Astrocyte of the spinal cord (primary cell): ENCODE measurements at regions not wholly inside any gene's neighbourhood (a gene's known extent, or its start where the extent isn't known, plus 50 kb on each side); places are given as distances from the start of the nearest gene placed in this dataset.

Experiments
- DNase-seq: peaks from one replicate; pipeline ENCODE4 v3.0.0; 2011; ENCODE audit warnings: low read depth, low spot score
- H3K4me3 ChIP-seq: 2 replicates; pipeline ENCODE4 v1.5.1; 2011; ENCODE audit warnings: low read depth, mild to moderate bottlenecking, low read length, moderate library complexity
- in situ Hi-C: cut with HindIII; loops from 2 replicates; pipeline ENCODE4 v1.10.0; 2017; ENCODE audit warnings: low sequenced_read_pairs
- TF ChIP-seq, protein P1 (sequence below): IDR thresholded peaks from 2 replicates; pipeline ENCODE4 v1.5.1; 2012; ENCODE audit warnings: low read depth, mild to moderate bottlenecking, low read length, inconsistent platforms

DNA sequence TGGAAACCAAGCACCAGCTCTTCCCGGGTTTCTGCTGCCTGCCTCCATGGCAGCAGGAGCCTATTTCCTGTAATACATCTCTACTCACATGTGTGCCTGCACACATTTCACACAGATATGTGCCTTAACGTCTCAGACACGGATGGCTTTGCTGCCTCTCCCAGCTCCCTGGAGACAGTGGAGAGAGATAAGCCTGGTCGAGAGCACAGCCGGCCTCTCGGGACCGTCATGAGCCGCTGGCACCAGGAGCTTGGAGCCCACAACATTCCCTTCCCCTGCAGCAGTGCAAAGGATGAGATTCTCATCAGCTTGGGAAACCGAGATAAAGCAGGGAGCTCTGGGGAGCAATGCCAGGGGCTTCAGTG is 587.7 kb downstream of the BRD1 start:
- no peak for DNase-seq
- TF ChIP-seq, protein P1, sequence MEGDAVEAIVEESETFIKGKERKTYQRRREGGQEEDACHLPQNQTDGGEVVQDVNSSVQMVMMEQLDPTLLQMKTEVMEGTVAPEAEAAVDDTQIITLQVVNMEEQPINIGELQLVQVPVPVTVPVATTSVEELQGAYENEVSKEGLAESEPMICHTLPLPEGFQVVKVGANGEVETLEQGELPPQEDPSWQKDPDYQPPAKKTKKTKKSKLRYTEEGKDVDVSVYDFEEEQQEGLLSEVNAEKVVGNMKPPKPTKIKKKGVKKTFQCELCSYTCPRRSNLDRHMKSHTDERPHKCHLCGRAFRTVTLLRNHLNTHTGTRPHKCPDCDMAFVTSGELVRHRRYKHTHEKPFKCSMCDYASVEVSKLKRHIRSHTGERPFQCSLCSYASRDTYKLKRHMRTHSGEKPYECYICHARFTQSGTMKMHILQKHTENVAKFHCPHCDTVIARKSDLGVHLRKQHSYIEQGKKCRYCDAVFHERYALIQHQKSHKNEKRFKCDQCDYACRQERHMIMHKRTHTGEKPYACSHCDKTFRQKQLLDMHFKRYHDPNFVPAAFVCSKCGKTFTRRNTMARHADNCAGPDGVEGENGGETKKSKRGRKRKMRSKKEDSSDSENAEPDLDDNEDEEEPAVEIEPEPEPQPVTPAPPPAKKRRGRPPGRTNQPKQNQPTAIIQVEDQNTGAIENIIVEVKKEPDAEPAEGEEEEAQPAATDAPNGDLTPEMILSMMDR, result no peak
- H3K4me3 ChIP-seq, result no peak overlapping the region
- in situ Hi-C loops, result no loop called here

DNA sequence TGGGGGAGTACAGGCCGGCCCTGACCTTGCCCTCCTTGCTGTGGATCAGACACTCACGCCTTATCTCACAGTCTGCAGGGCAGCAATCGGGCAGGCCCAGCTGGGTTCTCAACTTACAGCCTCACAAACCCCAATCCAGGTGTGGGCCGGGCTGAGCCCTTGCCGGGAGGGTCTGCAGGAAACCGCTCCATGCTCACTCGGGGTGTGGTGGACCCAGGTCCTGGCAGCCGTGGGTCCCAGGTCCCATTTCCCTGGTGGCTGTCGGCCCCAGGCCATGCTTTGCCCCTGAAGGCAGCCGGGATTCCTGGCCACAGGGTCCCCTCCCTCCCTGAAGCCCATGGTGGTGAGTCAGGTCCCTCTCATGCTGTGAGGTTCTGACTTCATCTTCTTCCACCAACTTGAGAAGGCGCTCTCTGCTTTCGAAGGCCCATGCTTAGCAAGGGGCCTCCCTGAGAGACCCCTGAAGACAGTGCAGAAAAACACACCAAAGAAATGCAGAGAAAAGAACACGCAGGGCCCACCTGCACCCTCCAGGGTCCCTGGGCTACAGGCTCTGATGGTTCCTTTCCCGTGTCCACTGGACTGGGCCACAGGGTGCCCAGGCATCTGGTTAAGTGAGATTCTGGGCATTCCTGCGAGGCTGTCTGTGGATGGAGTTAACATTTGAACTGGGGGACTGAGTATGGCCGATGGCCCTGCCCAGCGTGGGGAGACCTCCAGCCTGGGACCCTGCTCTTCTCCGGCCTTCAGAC is 588.2 kb downstream of the BRD1 start:
- H3K4me3 ChIP-seq, result no peak overlapping the region
- no peak for DNase-seq
- in situ Hi-C loops, result no loop called here

DNA sequence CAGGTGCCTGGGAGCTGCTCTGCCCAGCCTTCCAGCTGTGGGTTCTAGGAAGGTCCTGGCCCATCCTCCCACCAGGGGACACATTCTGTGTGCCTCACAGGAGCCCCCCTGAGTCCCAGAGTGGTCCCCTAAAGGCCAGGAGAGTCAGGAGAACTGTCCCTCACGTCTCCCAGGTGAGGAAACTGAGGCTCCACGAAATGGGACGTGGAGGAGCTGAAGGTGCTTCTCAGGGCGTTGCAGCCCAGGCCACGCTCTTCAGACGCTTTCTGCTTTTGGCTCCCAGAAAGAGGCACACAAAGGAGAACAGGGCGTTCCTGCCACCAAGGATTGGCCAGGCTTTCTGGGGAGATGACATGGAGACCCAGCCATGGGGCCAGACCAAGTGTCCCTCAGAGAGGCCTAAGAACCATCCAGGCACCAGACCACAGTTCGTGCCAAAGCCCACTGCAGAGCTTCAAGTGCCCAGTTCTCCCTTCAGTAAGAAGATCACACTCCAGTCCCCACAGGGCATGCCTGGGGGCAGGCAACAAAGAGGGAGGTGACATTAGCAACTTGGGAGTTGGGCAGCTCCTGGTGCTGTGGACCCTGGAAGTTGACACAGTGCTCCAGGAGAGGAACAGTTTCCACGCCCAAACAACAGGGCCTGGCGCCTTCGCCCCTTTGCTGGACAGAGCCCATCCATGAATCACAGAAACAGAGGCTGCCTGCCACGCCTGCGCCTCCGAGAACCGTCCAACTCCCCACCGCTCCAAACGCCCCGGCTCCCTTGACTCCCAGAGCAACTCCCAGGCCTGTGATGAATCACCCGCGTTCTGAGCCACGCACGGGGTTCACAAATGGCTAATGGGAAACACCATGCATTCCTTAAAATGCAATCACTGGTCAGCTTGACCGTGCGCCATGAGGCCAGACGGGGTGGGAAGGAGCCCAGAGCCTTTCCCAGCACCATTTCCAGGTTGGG is 589.2 kb downstream of the BRD1 start:
- in situ Hi-C loops, result no loop called here
- TF ChIP-seq, protein P1, result no peak
- DNase-seq, result no peak
- H3K4me3 ChIP-seq, result no peak overlapping the region

More for the DNA sequence above, 588.2 kb downstream of the BRD1 start:
- TF ChIP-seq, protein P1, result no peak

DNA sequence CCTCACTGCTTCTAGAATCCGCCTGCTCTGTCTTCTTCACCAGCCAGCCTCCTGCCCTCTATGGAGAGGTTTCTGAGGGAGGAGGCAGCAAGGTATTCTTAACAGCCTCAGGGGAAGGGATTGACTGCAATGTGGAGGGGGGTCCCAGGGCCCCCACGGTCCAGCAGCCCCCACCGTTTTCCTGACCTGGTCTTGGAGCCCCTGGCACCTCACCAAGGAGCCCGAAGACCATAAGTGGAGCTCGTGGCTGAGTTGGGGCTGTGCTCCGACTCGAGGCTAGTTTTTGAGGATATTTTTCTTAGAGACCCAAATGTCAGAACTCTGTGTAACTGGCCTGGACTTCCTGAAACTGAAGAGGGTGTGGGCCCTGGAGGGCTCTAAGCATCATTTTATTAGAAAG is 590.0 kb downstream of the BRD1 start:
- TF ChIP-seq, protein P1, result no peak
- no peak overlapping the region for H3K4me3 ChIP-seq
- in situ Hi-C loops, result no loop called here
- no peak for DNase-seq

DNA sequence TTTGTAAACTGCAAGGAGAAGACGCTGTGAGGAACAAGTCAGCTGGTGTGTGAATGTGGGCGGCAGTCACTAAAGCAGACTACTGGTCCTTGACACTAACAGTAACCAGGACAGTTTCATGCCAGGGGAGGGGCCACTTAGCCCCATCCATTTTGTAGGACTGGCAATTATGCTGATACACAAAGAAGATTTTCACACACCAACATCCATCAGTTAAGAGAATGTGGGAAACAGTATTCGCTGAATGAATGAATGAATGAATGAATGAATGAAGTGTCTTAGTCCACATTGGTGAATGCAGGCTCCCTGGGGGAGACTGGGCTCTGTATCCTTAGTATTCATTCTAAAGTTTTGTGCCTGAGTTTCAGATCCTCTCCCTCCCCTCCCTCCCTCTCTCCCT is 590.4 kb downstream of the BRD1 start:
- no peak overlapping the region for H3K4me3 ChIP-seq
- TF ChIP-seq, protein P1, result no peak
- in situ Hi-C loops, result no loop called here
- DNase-seq, result no peak

DNA sequence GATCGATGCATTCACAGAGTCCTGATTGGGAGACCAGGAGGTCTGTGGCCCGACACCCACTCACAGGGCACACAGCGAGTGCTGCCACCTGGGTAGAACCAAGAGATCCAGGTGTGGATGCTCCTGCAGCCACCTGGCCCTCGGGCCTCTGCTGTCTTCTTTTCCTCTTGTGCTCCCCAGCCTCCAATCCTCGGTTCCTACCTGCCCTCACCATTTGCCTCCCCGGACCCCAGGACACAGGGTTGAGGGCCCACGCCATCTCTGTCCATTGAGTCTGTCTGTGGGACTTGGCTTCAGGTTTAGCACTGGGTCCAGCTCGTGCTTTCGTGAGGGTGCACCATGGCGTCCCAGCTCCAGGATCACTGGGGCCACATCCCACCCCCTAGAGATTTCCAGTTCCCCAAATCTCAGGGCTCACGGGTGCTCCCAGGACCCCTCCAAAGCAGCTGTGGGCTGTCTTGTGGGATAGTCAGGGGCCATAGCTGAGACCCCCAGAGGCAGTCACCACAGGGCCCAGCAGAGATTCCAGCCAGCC is 591.1 kb downstream of the BRD1 start:
- no peak overlapping the region for H3K4me3 ChIP-seq
- no peak for DNase-seq
- in situ Hi-C loops, result no loop called here
- TF ChIP-seq, protein P1, result no peak
